Fibroblast of lung (primary cell): ENCODE measurements at regions not wholly inside any gene's neighbourhood (a gene's known extent, or its start where the extent isn't known, plus 50 kb on each side); places are given as distances from the start of the nearest gene placed in this dataset.

Source experiments
- DNase-seq, 2 donors: peaks; one replicate each; pipeline versions ENCODE4 v3.0.0 to v3.0.0-alpha.2; 2010; ENCODE audit warnings: low read depth in 2 of 2
- H2AFZ ChIP-seq: 2 replicates; pipeline ENCODE4 v1.5.1; 2012; ENCODE audit warnings: low read length, control low read depth, inconsistent platforms
- H3K27ac ChIP-seq: 2 replicates; pipeline ENCODE4 v1.5.1; 2011; ENCODE audit warnings: low read length, control low read depth; ENCODE audit not compliant: insufficient read depth
- H3K27me3 ChIP-seq: 2 replicates; pipeline ENCODE4 v1.5.1; 2011; ENCODE audit warnings: mild to moderate bottlenecking, low read length; ENCODE audit not compliant: control insufficient read depth, insufficient read depth
- H3K36me3 ChIP-seq: 2 replicates; pipeline ENCODE4 v1.5.1; 2011; ENCODE audit warnings: low read length; ENCODE audit not compliant: control insufficient read depth, insufficient read depth
- H3K4me1 ChIP-seq: 2 replicates; pipeline ENCODE4 v1.5.1; 2011; ENCODE audit warnings: low read length; ENCODE audit not compliant: control insufficient read depth, insufficient read depth; ENCODE audit errors: extremely low read depth
- H3K4me2 ChIP-seq: 2 replicates; pipeline ENCODE4 v1.5.1; 2011; ENCODE audit warnings: low read length, control low read depth; ENCODE audit not compliant: insufficient read depth; ENCODE audit errors: extremely low read depth
- H3K4me3 ChIP-seq, 4 experiments: fragments of 200-600 bp in 1 of 4; sonication (generic) in 1 of 4; replicated peaks in 1 of 4; 2 replicates each; pipeline ENCODE4 v1.5.1; 2011 to 2016; ENCODE audit warnings: low read length in 4 of 4, low read depth in 3 of 4, mild to moderate bottlenecking in 3 of 4, control low read depth in 2 of 4, inconsistent platforms in 1 of 4, mixed read lengths in 1 of 4; ENCODE audit not compliant: insufficient read depth in 1 of 4; ENCODE audit errors: control extremely low read depth in 1 of 4
- H3K79me2 ChIP-seq: 2 replicates; pipeline ENCODE4 v1.5.1; 2012; ENCODE audit warnings: mild to moderate bottlenecking, low read length, inconsistent platforms; ENCODE audit not compliant: control insufficient read depth, insufficient read depth
- H3K9ac ChIP-seq: 2 replicates; pipeline ENCODE4 v1.5.1; 2011; ENCODE audit warnings: mild to moderate bottlenecking, low read length, control low read depth; ENCODE audit not compliant: insufficient read depth
- H3K9me3 ChIP-seq: 2 replicates; pipeline ENCODE4 v1.5.1; 2012; ENCODE audit warnings: low read depth, low read length; ENCODE audit not compliant: control insufficient read depth, insufficient read depth
- H4K20me1 ChIP-seq: 2 replicates; pipeline ENCODE4 v1.5.1; 2011; ENCODE audit warnings: low read length; ENCODE audit not compliant: control insufficient read depth, insufficient read depth; ENCODE audit errors: extremely low read depth
- CTCF ChIP-seq, 2 donors: IDR thresholded peaks in 1 of 2; conservative IDR thresholded peaks in 1 of 2; 1 replicate in 1 of 2; 2 replicates in 1 of 2; pipeline ENCODE4 v1.5.1; 2011 to 2012; ENCODE audit warnings: low read length in 2 of 2, control low read depth in 1 of 2, inconsistent platforms in 1 of 2, low read depth in 1 of 2, mild to moderate bottlenecking in 1 of 2
- EZH2 ChIP-seq: IDR thresholded peaks from 2 replicates; pipeline ENCODE4 v1.5.1; 2012; ENCODE audit warnings: low read length, control low read depth, mild to moderate bottlenecking; ENCODE audit errors: missing control alignments

- DNase-seq = no peak
- no peaks in the 10 kb centered on the region for H3K36me3 ChIP-seq
- H3K9ac ChIP-seq = no peak overlapping the region
- H3K4me3 ChIP-seq = no peak overlapping the region
- H3K4me2 ChIP-seq = no peak overlapping the region
- no peak overlapping the region for H3K27ac ChIP-seq
- H3K4me1 ChIP-seq = no peaks in the 10 kb centered on the region
- no peaks in the 10 kb centered on the region for H3K27me3 ChIP-seq
- TF ChIP-seq EZH2 (no peak), CTCF (conservative IDR thresholded peaks at IDR 0.05 in 1 of 2, IDR thresholded peaks at IDR 0.05 in 1 of 2; ENCODE audit: low read depth in 1 of 2, low read length in 2 of 2) (no peak)
- no peaks in the 10 kb centered on the region for H3K9me3 ChIP-seq
- no peak overlapping the region for H2AFZ ChIP-seq
- no peaks in the 10 kb centered on the region for H3K79me2 ChIP-seq
- no peaks in the 10 kb centered on the region for H4K20me1 ChIP-seq
Observed at GRCh38 chr7:115123441-115123840, 201.5 kb downstream of the MDFIC start.

GRCh38 chr7:115122388-115122787 is 200.5 kb downstream of the MDFIC start:
- Histone ChIP-seq H3K79me2 (no peaks in the 10 kb centered on the region), H3K27ac (no peak overlapping the region), H3K4me1 (no peaks in the 10 kb centered on the region), H3K36me3 (no peaks in the 10 kb centered on the region), H3K4me2 (no peak overlapping the region), H3K9ac (no peak overlapping the region), H3K9me3 (no peaks in the 10 kb centered on the region), H3K4me3 (no peak overlapping the region), H3K27me3 (no peaks in the 10 kb centered on the region), H4K20me1 (no peaks in the 10 kb centered on the region), H2AFZ (no peak overlapping the region)
- TF ChIP-seq EZH2 = no peak
- no peak for TF ChIP-seq CTCF (conservative IDR thresholded peaks at IDR 0.05 in 1 of 2, IDR thresholded peaks at IDR 0.05 in 1 of 2; ENCODE audit: low read depth in 1 of 2, low read length in 2 of 2)
- no peak for DNase-seq

GRCh38 chr7:115117748-115118147 is 195.9 kb downstream of the MDFIC start:
- no peak for DNase-seq
- Histone ChIP-seq H3K27ac (no peak overlapping the region), H2AFZ (no peak overlapping the region), H4K20me1 (no peaks in the 10 kb centered on the region), H3K36me3 (no peaks in the 10 kb centered on the region), H3K79me2 (no peaks in the 10 kb centered on the region), H3K27me3 (no peaks in the 10 kb centered on the region), H3K9ac (no peak overlapping the region), H3K4me2 (no peak overlapping the region), H3K9me3 (no peaks in the 10 kb centered on the region), H3K4me3 (no peak overlapping the region), H3K4me1 (no peaks in the 10 kb centered on the region)
- no peak for TF ChIP-seq CTCF (conservative IDR thresholded peaks at IDR 0.05 in 1 of 2, IDR thresholded peaks at IDR 0.05 in 1 of 2; ENCODE audit: low read depth in 1 of 2, low read length in 2 of 2)
- no peak for TF ChIP-seq EZH2
